Gastrocnemius medialis (tissue), 4 donors: ENCODE measurements at regions not wholly inside any gene's neighbourhood (a gene's known extent, or its start where the extent isn't known, plus 50 kb on each side); places are given as distances from the start of the nearest gene placed in this dataset.

Experiments
- ATAC-seq, 2 donors: fragments of 150-250 bp; one replicate each; pipeline ENCODE4 v1.9.1; 2016
- DNase-seq, 2 donors: peaks; one replicate each; pipeline ENCODE4 v3.0.0-alpha.2; 2019
- H3K27ac ChIP-seq, 4 donors: fragments of 200-600 bp; sonication (generic); 1 replicate in 1 of 4; 2 replicates in 3 of 4; pipeline ENCODE4 v1.5.1; 2016 to 2018; ENCODE audit warnings: mild to moderate bottlenecking in 2 of 4, moderate library complexity in 1 of 4
- H3K27me3 ChIP-seq, 3 donors: fragments of 200-600 bp; sonication (generic) in 2 of 3; 1 replicate in 1 of 3; 2 replicates in 2 of 3; pipeline versions ENCODE4 v1.5.1 to v1.6.0; 2016 to 2019; ENCODE audit warnings: mild to moderate bottlenecking in 1 of 3, moderate library complexity in 1 of 3
- H3K36me3 ChIP-seq, 2 donors: fragments of 200-600 bp; sonication (generic) in 1 of 2; one replicate each; pipeline ENCODE4 v1.5.1; 2017 to 2018
- H3K4me1 ChIP-seq, 2 donors: fragments of 200-600 bp; sonication (generic) in 1 of 2; one replicate each; pipeline ENCODE4 v1.5.1; 2016 to 2017; ENCODE audit warnings: mild to moderate bottlenecking in 2 of 2
- H3K4me3 ChIP-seq, 4 donors: fragments of 200-600 bp; sonication (generic) in 3 of 4; 1 replicate in 1 of 4; 2 replicates in 3 of 4; pipeline ENCODE4 v1.5.1; 2016 to 2019; ENCODE audit warnings: mild to moderate bottlenecking in 2 of 4
- H3K9me3 ChIP-seq, 3 donors: fragments of 200-600 bp; sonication (generic) in 2 of 3; 1 replicate in 1 of 3; 2 replicates in 2 of 3; pipeline ENCODE4 v1.5.1; 2016 to 2019
- CTCF ChIP-seq, 5 experiments: fragments of 450-650 bp in 3 of 5; fragments of 200-600 bp in 2 of 5; sonication (generic) in 2 of 5; IDR thresholded peaks in 4 of 5; conservative IDR thresholded peaks in 1 of 5; 1 replicate in 4 of 5; 2 replicates in 1 of 5; pipeline ENCODE4 v1.5.1; 2016 to 2019; ENCODE audit warnings: antibody characterized with exemption in 5 of 5, mild to moderate bottlenecking in 3 of 5, moderate library complexity in 3 of 5
- POLR2A ChIP-seq, 2 donors: fragments of 450-650 bp; IDR thresholded peaks; one replicate each; pipeline ENCODE4 v1.6.1; 2017; ENCODE audit warnings: antibody characterized with exemption in 2 of 2, mild to moderate bottlenecking in 2 of 2, moderate library complexity in 2 of 2
- in situ Hi-C, 4 donors: fragments of 200-750 bp; cut with MboI; loops; one replicate each; pipeline versions ENCODE4 v1.15.0 to v1.8.0; 2017; ENCODE audit warnings: low sequenced_read_pairs in 4 of 4
- intact Hi-C: fragments of 100-400 bp; cut with DNase I; formaldehyde crosslinking; loops from one replicate; pipeline ENCODE4 v1.15.1; 2023; ENCODE audit warnings: low total_unique reads

DNA sequence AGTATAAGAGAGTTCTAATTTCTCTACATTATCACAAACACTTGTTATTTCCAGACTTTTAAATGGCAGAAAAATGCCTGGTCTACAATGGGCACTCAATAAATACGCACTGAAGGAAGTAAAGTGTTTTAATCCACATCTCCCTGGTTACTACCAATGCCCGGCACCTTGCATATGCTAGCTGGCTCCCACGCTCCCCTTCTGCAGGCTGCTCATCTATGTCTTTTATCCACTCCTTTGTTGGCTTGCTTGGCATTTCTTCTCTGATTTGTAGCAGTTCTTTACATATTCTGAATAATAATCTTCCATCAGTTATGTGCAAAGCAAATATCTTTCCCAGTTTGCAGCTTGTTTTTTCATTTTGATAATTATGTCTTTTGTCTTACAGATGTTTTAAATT lies 74.6 kb upstream of the PRR23E start:
- TF ChIP-seq POLR2A (IDR thresholded peaks at IDR 0.05), result no peak
- H3K27ac ChIP-seq, result no peak overlapping the region
- in situ Hi-C loops (no loop called here), intact Hi-C loops (no loop called here)
- H3K9me3 ChIP-seq, result no peaks in the 10 kb centered on the region
- no peak overlapping the region for H3K4me3 ChIP-seq
- no peaks in the 10 kb centered on the region for H3K36me3 ChIP-seq
- ATAC-seq (no peak), DNase-seq (no peak)
- no peaks in the 10 kb centered on the region for H3K27me3 ChIP-seq
- H3K4me1 ChIP-seq, result peaks cover 0 to 5% of the 10 kb centered on the region in 2 donors

DNA sequence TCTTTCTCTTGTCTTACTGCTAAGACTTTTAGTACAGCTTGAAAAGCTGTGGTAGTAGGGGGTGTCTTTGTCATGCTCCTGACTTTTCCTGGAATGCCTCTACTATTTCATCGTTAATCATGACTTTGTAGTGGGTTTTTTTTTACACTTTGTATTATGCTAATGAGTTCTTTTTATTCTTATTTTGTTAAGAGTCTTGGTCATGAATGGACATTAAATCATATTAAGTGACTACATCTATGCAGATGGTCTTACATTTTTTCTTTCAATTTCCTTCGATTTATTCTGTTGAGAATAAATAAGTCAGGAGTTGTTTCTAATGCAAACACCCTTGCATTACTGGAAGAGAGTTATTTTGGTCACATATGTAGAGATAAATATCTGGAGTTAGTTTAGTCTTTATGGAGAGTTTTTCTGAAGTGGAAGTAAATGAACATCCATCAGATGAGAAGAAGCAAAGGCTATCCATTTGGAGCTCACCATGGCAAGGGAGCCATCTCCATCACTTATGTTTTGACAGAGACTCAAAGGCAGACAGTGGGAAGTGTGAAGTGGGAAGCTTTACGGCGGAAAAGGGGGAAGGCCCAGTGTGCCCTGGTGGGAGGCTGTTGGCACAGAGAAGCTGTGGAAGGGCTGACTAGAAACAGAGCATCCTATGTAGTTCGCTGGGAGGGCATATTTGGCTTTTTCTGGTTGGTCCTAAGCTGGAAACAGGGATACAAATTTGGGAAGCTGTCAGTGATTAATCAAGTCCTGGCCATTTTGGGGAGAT lies 73.1 kb upstream of the PRR23E start:
- DNase-seq (no peak), ATAC-seq (no peak)
- no peak overlapping the region for H3K27ac ChIP-seq
- intact Hi-C loops (no loop called here), in situ Hi-C loops (no loop called here)
- TF ChIP-seq POLR2A (IDR thresholded peaks at IDR 0.05) (no peak), CTCF (IDR thresholded peaks at IDR 0.05 in 4 of 5, conservative IDR thresholded peaks at IDR 0.05 in 1 of 5) (no peak)
- H3K4me1 ChIP-seq, result peaks cover 0 to 5% of the 10 kb centered on the region in 2 donors
- H3K36me3 ChIP-seq, result no peaks in the 10 kb centered on the region
- no peaks in the 10 kb centered on the region for H3K9me3 ChIP-seq
- no peaks in the 10 kb centered on the region for H3K27me3 ChIP-seq
- no peak overlapping the region for H3K4me3 ChIP-seq

- Histone ChIP-seq H3K4me3 (no peak overlapping the region), H3K27me3 (no peaks in the 10 kb centered on the region), H3K4me1 (peaks cover 0 to 5% of the 10 kb centered on the region in 2 donors), H3K36me3 (no peaks in the 10 kb centered on the region), H3K9me3 (no peaks in the 10 kb centered on the region), H3K27ac (no peak overlapping the region)
- in situ Hi-C loops (no loop called here), intact Hi-C loops (no loop called here)
- ATAC-seq (no peak), DNase-seq (no peak)
- TF ChIP-seq POLR2A (IDR thresholded peaks at IDR 0.05) (no peak), CTCF (IDR thresholded peaks at IDR 0.05 in 4 of 5, conservative IDR thresholded peaks at IDR 0.05 in 1 of 5) (no peak)
These were observed 71.9 kb upstream of the PRR23E start for GRCh38 chr3:127120851-127121647.

DNA sequence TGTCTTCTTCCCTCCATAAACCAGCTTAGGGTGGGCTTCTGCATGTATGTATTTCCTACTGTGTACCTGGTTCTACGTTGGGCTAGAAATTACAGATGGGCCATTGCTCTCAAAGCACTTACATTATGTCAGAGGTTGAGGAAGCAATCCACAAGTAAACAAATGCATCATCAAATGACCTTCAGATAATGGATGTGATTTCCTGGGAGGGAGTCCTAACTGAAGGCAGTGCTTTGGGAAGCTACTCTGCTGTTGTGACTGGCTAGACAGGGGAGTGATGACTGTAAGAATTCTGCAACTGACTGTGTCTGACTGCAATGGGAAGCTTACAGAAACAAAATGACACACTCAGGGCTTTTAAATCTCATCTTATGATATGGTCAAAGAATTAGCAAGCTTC lies 71.0 kb upstream of the PRR23E start:
- Histone ChIP-seq H3K27me3 (no peaks in the 10 kb centered on the region), H3K36me3 (no peaks in the 10 kb centered on the region), H3K9me3 (no peaks in the 10 kb centered on the region), H3K4me1 (peaks cover 0 to 5% of the 10 kb centered on the region in 2 donors), H3K4me3 (no peak overlapping the region), H3K27ac (no peak overlapping the region)
- DNase-seq (no peak), ATAC-seq (no peak)
- no peak for TF ChIP-seq POLR2A (IDR thresholded peaks at IDR 0.05)
- no peak for TF ChIP-seq CTCF (IDR thresholded peaks at IDR 0.05 in 4 of 5, conservative IDR thresholded peaks at IDR 0.05 in 1 of 5)
- intact Hi-C loops, result no loop called here
- in situ Hi-C loops, result no loop called here

DNA sequence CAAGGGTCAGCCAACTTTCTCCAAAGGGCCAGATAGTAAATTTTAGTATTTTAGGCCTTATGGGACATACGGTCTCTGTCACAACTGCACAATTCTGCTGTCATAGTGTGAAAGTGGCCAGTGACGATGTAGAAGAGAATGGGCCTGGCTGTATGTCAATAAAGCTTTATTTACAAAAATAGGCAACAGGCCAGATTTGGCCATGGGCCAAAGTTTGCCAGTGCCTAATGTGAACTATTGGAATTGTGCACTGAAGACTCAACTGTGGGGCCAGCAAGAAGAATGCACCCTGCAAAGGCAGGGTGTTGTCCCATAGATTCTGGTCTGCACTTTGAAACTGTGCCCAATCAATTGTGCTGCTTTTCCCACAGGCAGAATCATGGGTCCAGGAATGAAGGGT lies 69.4 kb upstream of the PRR23E start:
- ATAC-seq (no peak), DNase-seq (no peak)
- no peak overlapping the region for H3K4me3 ChIP-seq
- in situ Hi-C loops, result no loop called here
- H3K27me3 ChIP-seq, result no peaks in the 10 kb centered on the region
- peaks cover 0 to 5% of the 10 kb centered on the region in 2 donors for H3K4me1 ChIP-seq
- no peak overlapping the region for H3K27ac ChIP-seq
- no peak for TF ChIP-seq POLR2A (IDR thresholded peaks at IDR 0.05)
- TF ChIP-seq CTCF (IDR thresholded peaks at IDR 0.05 in 4 of 5, conservative IDR thresholded peaks at IDR 0.05 in 1 of 5), result no peak
- no peaks in the 10 kb centered on the region for H3K36me3 ChIP-seq
- intact Hi-C loops, result no loop called here
- H3K9me3 ChIP-seq, result no peaks in the 10 kb centered on the region
